NCI-H510A (cell line): ENCODE measurements at regions not wholly inside any gene's neighbourhood (a gene's known extent, or its start where the extent isn't known, plus 50 kb on each side); places are given as distances from the start of the nearest gene placed in this dataset.

Source experiments
- DNase-seq: peaks from one replicate; lab custom pipeline; 2025; lab: John Stamatoyannopoulos, UW

- DNase-seq = no peak
These were observed 409.1 kb upstream of the KAZN start for GRCh38 chr1:14189381-14189780.

- DNase-seq = peak; percentile 25
These were observed 408.0 kb upstream of the KAZN start for GRCh38 chr1:14190508-14190907.

GRCh38 chr1:14194511-14194910, 404.0 kb upstream of the KAZN start:
- no peak for DNase-seq

GRCh38 chr1:14205066-14205465, 393.4 kb upstream of the KAZN start:
- no peak for DNase-seq

GRCh38 chr1:14215151-14215550, 383.3 kb upstream of the KAZN start:
- DNase-seq = no peak

- no peak for DNase-seq
These were observed 381.1 kb upstream of the KAZN start for GRCh38 chr1:14217384-14217783.

- DNase-seq = no peak
These were observed 378.2 kb upstream of the KAZN start for GRCh38 chr1:14220324-14220723.

- no peak for DNase-seq
These were observed 377.7 kb upstream of the KAZN start for GRCh38 chr1:14220811-14221210.

GRCh38 chr1:14222086-14222485, 376.4 kb upstream of the KAZN start:
- no peak for DNase-seq

GRCh38 chr1:14228677-14229076, 369.8 kb upstream of the KAZN start:
- no peak for DNase-seq

GRCh38 chr1:14233510-14233909, 365.0 kb upstream of the KAZN start:
- no peak for DNase-seq

- no peak for DNase-seq
These were observed 362.4 kb upstream of the KAZN start for GRCh38 chr1:14236097-14236496.

- peak; percentile 92 for DNase-seq
These were observed 359.8 kb upstream of the KAZN start for GRCh38 chr1:14238472-14239307.

- no peak for DNase-seq
These were observed 358.2 kb upstream of the KAZN start for GRCh38 chr1:14240265-14240664.

- no peak for DNase-seq
These were observed 356.4 kb upstream of the KAZN start for GRCh38 chr1:14242123-14242522.

- no peak for DNase-seq
These were observed 355.6 kb upstream of the KAZN start for GRCh38 chr1:14242870-14243269.

GRCh38 chr1:14245954-14246353, 352.5 kb upstream of the KAZN start:
- DNase-seq = no peak

- DNase-seq = no peak
These were observed 352.0 kb upstream of the KAZN start for GRCh38 chr1:14246471-14246870.

GRCh38 chr1:14247666-14248065, 350.8 kb upstream of the KAZN start:
- no peak for DNase-seq

GRCh38 chr1:14251871-14252270, 346.6 kb upstream of the KAZN start:
- DNase-seq = no peak

GRCh38 chr1:14253676-14254075, 344.8 kb upstream of the KAZN start:
- no peak for DNase-seq

- DNase-seq = no peak
These were observed 344.2 kb upstream of the KAZN start for GRCh38 chr1:14254251-14254650.

GRCh38 chr1:14255233-14255632, 343.3 kb upstream of the KAZN start:
- no peak for DNase-seq

- no peak for DNase-seq
These were observed 342.8 kb upstream of the KAZN start for GRCh38 chr1:14255711-14256110.
